Transverse colon (tissue), 4 donors: ENCODE measurements at regions not wholly inside any gene's neighbourhood (a gene's known extent, or its start where the extent isn't known, plus 50 kb on each side); places are given as distances from the start of the nearest gene placed in this dataset.

ENCODE experiments used
- EP300 ChIP-seq: sonication (generic); formaldehyde crosslinking; IDR thresholded peaks from one replicate; pipeline ENCODE4 v1.6.1; 2017; ENCODE audit warnings: antibody characterized with exemption, low read depth
- POLR2A ChIP-seq: fragments of 450-650 bp; IDR thresholded peaks from one replicate; pipeline ENCODE4 v1.6.1; 2016; ENCODE audit warnings: antibody characterized with exemption, mild to moderate bottlenecking, moderate library complexity
- POLR2AphosphoS5 ChIP-seq, 3 donors: sonication (generic); formaldehyde crosslinking; IDR thresholded peaks; one replicate each; pipeline ENCODE4 v1.6.1; 2016; ENCODE audit warnings: antibody characterized with exemption in 3 of 3
- TF ChIP-seq, protein P1 (sequence below), 5 experiments: fragments of 200-600 bp in 3 of 5; fragments of 450-650 bp in 2 of 5; sonication (generic) in 3 of 5; IDR thresholded peaks; 1 replicate in 2 of 5; 2 replicates in 3 of 5; pipeline ENCODE4 v1.5.1; 2016 to 2017; ENCODE audit warnings: antibody characterized with exemption in 5 of 5, inconsistent platforms in 3 of 5, mild to moderate bottlenecking in 2 of 5, moderate library complexity in 1 of 5

DNA sequence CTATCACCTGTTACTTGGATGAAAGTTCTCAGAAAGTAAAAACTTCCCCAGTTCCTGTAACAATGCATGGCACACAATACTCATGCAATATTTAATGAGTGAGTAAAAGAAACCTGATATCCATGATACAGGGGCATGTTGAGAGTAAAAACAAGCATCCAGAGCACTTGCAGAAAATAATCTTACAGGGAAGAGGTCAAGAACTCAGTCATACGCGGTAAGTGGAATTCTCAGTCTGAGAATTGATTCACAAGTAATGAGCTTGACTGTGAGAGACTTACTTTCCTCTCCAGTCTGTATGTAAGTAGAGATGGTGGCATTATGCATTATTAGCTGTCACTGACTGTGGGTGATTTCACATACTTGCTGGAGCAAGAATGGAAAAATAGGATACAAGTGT, 976.9 kb downstream of the BRINP3 start:
- no peak for TF ChIP-seq EP300
- TF ChIP-seq, protein P1, sequence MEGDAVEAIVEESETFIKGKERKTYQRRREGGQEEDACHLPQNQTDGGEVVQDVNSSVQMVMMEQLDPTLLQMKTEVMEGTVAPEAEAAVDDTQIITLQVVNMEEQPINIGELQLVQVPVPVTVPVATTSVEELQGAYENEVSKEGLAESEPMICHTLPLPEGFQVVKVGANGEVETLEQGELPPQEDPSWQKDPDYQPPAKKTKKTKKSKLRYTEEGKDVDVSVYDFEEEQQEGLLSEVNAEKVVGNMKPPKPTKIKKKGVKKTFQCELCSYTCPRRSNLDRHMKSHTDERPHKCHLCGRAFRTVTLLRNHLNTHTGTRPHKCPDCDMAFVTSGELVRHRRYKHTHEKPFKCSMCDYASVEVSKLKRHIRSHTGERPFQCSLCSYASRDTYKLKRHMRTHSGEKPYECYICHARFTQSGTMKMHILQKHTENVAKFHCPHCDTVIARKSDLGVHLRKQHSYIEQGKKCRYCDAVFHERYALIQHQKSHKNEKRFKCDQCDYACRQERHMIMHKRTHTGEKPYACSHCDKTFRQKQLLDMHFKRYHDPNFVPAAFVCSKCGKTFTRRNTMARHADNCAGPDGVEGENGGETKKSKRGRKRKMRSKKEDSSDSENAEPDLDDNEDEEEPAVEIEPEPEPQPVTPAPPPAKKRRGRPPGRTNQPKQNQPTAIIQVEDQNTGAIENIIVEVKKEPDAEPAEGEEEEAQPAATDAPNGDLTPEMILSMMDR (IDR thresholded peaks at IDR 0.05) = no peak
- no peak for TF ChIP-seq POLR2AphosphoS5 (IDR thresholded peaks at IDR 0.05)
- no peak for TF ChIP-seq POLR2A
